Activated T-helper 9 cell treated with anti-CD3 and anti-CD28 coated beads, Interleukin-2, amount 50 U/mL, for 16 hours (primary cell): ENCODE measurements at regions not wholly inside any gene's neighbourhood (a gene's known extent, or its start where the extent isn't known, plus 50 kb on each side); places are given as distances from the start of the nearest gene placed in this dataset.
"Not testable (repeated sequence)": the region's sequence is repeated elsewhere in the genome, so short reads cannot be mapped to it uniquely, and the experiment has no call there.

Experiments used
- DNase-seq: peaks from one replicate; pipeline ENCODE4 v3.0.0-alpha.2; 2020; ENCODE audit warnings: low read depth

GRCh38 chr11:116335078-116335477 is 437.7 kb downstream of the BUD13 start:
- no peak for DNase-seq

GRCh38 chr11:116334596-116334995 is 438.2 kb downstream of the BUD13 start:
- no peak for DNase-seq

GRCh38 chr11:116333001-116333535 is 439.7 kb downstream of the BUD13 start:
- DNase-seq, result no peak

- DNase-seq, result no peak
Observed at GRCh38 chr11:116332391-116332790, 440.4 kb downstream of the BUD13 start.

GRCh38 chr11:116331381-116331780 is 441.4 kb downstream of the BUD13 start:
- no peak for DNase-seq

- DNase-seq, result no peak
Observed at GRCh38 chr11:116330439-116331185, 442.2 kb downstream of the BUD13 start.

GRCh38 chr11:116329354-116330090 is 443.3 kb downstream of the BUD13 start:
- no peak for DNase-seq

GRCh38 chr11:116328851-116329250 is 443.9 kb downstream of the BUD13 start:
- DNase-seq, result no peak

GRCh38 chr11:116328391-116328790 is 444.4 kb downstream of the BUD13 start:
- DNase-seq, result no peak

- no peak for DNase-seq
Observed at GRCh38 chr11:116326146-116326545, 446.6 kb downstream of the BUD13 start.

GRCh38 chr11:116325247-116325646 is 447.5 kb downstream of the BUD13 start:
- DNase-seq, result no peak

GRCh38 chr11:116324077-116324476 is 448.7 kb downstream of the BUD13 start:
- DNase-seq, result not testable (repeated sequence)

GRCh38 chr11:116317212-116317611 is 455.6 kb downstream of the BUD13 start:
- no peak for DNase-seq

GRCh38 chr11:116314006-116314405 is 458.8 kb downstream of the BUD13 start:
- no peak for DNase-seq

GRCh38 chr11:116312570-116313391 is 460.0 kb downstream of the BUD13 start:
- DNase-seq, result no peak

- DNase-seq, result no peak
Observed at GRCh38 chr11:116311206-116311605, 461.6 kb downstream of the BUD13 start.

GRCh38 chr11:116310698-116311097 is 462.1 kb downstream of the BUD13 start:
- DNase-seq, result no peak

GRCh38 chr11:116310226-116310625 is 462.6 kb downstream of the BUD13 start:
- no peak for DNase-seq

GRCh38 chr11:116309446-116309845 is 463.3 kb downstream of the BUD13 start:
- no peak for DNase-seq

- DNase-seq, result no peak
Observed at GRCh38 chr11:116302756-116303155, 470.0 kb downstream of the BUD13 start.

GRCh38 chr11:116301141-116301540 is 471.6 kb downstream of the BUD13 start:
- no peak for DNase-seq

GRCh38 chr11:116300232-116300631 is 472.6 kb downstream of the BUD13 start:
- DNase-seq, result no peak
